ENCODE measurements at regions not wholly inside any gene's neighbourhood (a gene's known extent, or its start where the extent isn't known, plus 50 kb on each side); places are given as distances from the start of the nearest gene placed in this dataset.

- no peak overlapping the region for H3K4me3 ChIP-seq
- in situ Hi-C loops (cut with MboI; ENCODE audit: low sequenced_read_pairs in 4 of 4) (no loop called here), intact Hi-C loops (cut with DNase I; ENCODE audit: low total_unique reads) (no loop called here)
- no peak overlapping the region for H3K27ac ChIP-seq
- no peaks in the 10 kb centered on the region for H3K4me1 ChIP-seq
- H3K9me3 ChIP-seq: no peaks in the 10 kb centered on the region
- no peaks in the 10 kb centered on the region for H3K27me3 ChIP-seq
- no peak for TF ChIP-seq CTCF (IDR thresholded peaks at IDR 0.05 in 4 of 5, conservative IDR thresholded peaks at IDR 0.05 in 1 of 5)
- no peak for TF ChIP-seq POLR2A (IDR thresholded peaks at IDR 0.05)
- no peaks in the 10 kb centered on the region for H3K36me3 ChIP-seq
- ATAC-seq: no peak
- no peak for DNase-seq
Measured at GRCh38 chr2:487186-488079, 189.8 kb downstream of the TMEM18 start.

GRCh38 chr2:486371-486770, 190.8 kb downstream of the TMEM18 start:
- H3K9me3 ChIP-seq: no peaks in the 10 kb centered on the region
- in situ Hi-C loops (cut with MboI; ENCODE audit: low sequenced_read_pairs in 4 of 4) (no loop called here), intact Hi-C loops (cut with DNase I; ENCODE audit: low total_unique reads) (no loop called here)
- DNase-seq (no peak), ATAC-seq (no peak)
- TF ChIP-seq CTCF (IDR thresholded peaks at IDR 0.05 in 4 of 5, conservative IDR thresholded peaks at IDR 0.05 in 1 of 5) (no peak), POLR2A (IDR thresholded peaks at IDR 0.05) (no peak)
- no peaks in the 10 kb centered on the region for H3K4me1 ChIP-seq
- H3K36me3 ChIP-seq: no peaks in the 10 kb centered on the region
- no peak overlapping the region for H3K27ac ChIP-seq
- no peak overlapping the region for H3K4me3 ChIP-seq
- H3K27me3 ChIP-seq: no peaks in the 10 kb centered on the region

- ATAC-seq: no peak
- intact Hi-C loops (cut with DNase I; ENCODE audit: low total_unique reads): no loop called here
- H3K4me1 ChIP-seq: no peaks in the 10 kb centered on the region
- no peak for TF ChIP-seq CTCF (IDR thresholded peaks at IDR 0.05 in 4 of 5, conservative IDR thresholded peaks at IDR 0.05 in 1 of 5)
- TF ChIP-seq POLR2A (IDR thresholded peaks at IDR 0.05): no peak
- no peak overlapping the region for H3K27ac ChIP-seq
- in situ Hi-C loops (cut with MboI; ENCODE audit: low sequenced_read_pairs in 4 of 4): no loop called here
- no peak overlapping the region for H3K4me3 ChIP-seq
- no peak for DNase-seq
- H3K36me3 ChIP-seq: no peaks in the 10 kb centered on the region
- H3K27me3 ChIP-seq: no peaks in the 10 kb centered on the region
- no peaks in the 10 kb centered on the region for H3K9me3 ChIP-seq
Measured at GRCh38 chr2:481388-481787, 193.5 kb upstream of the ALKAL2 start.

- ATAC-seq: no peak
- in situ Hi-C loops (cut with MboI; ENCODE audit: low sequenced_read_pairs in 4 of 4) (no loop called here), intact Hi-C loops (cut with DNase I; ENCODE audit: low total_unique reads) (no loop called here)
- Histone ChIP-seq H3K27ac (no peak overlapping the region), H3K27me3 (no peaks in the 10 kb centered on the region), H3K4me1 (no peaks in the 10 kb centered on the region), H3K4me3 (no peak overlapping the region), H3K36me3 (no peaks in the 10 kb centered on the region), H3K9me3 (no peaks in the 10 kb centered on the region)
- no peak for DNase-seq
- TF ChIP-seq POLR2A (IDR thresholded peaks at IDR 0.05) (no peak), CTCF (IDR thresholded peaks at IDR 0.05 in 4 of 5, conservative IDR thresholded peaks at IDR 0.05 in 1 of 5) (no peak)
Measured at GRCh38 chr2:479490-480176, 191.7 kb upstream of the ALKAL2 start.

Measured in gastrocnemius medialis (tissue), 4 donors.